GM18502 (cell line): ENCODE measurements at regions not wholly inside any gene's neighbourhood (a gene's known extent, or its start where the extent isn't known, plus 50 kb on each side); places are given as distances from the start of the nearest gene placed in this dataset.
"Not testable (repeated sequence)": the region's sequence is repeated elsewhere in the genome, so short reads cannot be mapped to it uniquely, and the experiment has no call there.

ENCODE experiments used
- ATAC-seq: cut with Tn5 transposase; IDR thresholded peaks from one replicate; pipeline ENCODE4 v1.9.1; 2021; ENCODE audit warnings: mild to moderate bottlenecking; ENCODE audit not compliant: unreplicated experiment, poor library complexity

GRCh38 chr2:36238106-36238505 lies 117.5 kb upstream of the CRIM1 start:
- no peak for ATAC-seq

- no peak for ATAC-seq
These were observed 119.7 kb upstream of the CRIM1 start for GRCh38 chr2:36235882-36236281.

GRCh38 chr2:36235426-36235825 lies 120.2 kb upstream of the CRIM1 start:
- ATAC-seq: no peak

GRCh38 chr2:36223259-36223658 lies 132.3 kb upstream of the CRIM1 start:
- no peak for ATAC-seq

- ATAC-seq: no peak
These were observed 133.1 kb upstream of the CRIM1 start for GRCh38 chr2:36222485-36222884.

- ATAC-seq: no peak
These were observed 140.9 kb upstream of the CRIM1 start for GRCh38 chr2:36214691-36215090.

GRCh38 chr2:36203366-36203765 lies 152.2 kb upstream of the CRIM1 start:
- no peak for ATAC-seq

GRCh38 chr2:36197181-36197971 lies 158.2 kb upstream of the CRIM1 start:
- no peak for ATAC-seq

- ATAC-seq: no peak
These were observed 161.9 kb upstream of the CRIM1 start for GRCh38 chr2:36193680-36194079.

- ATAC-seq: no peak
These were observed 162.6 kb upstream of the CRIM1 start for GRCh38 chr2:36192983-36193382.

- no peak for ATAC-seq
These were observed 165.5 kb upstream of the CRIM1 start for GRCh38 chr2:36190097-36190496.

- ATAC-seq: no peak
These were observed 170.0 kb upstream of the CRIM1 start for GRCh38 chr2:36185624-36186023.

- no peak for ATAC-seq
These were observed 170.7 kb upstream of the CRIM1 start for GRCh38 chr2:36184848-36185247.

- ATAC-seq: not testable (repeated sequence)
These were observed 174.6 kb upstream of the CRIM1 start for GRCh38 chr2:36180789-36181482.

GRCh38 chr2:36180293-36180692 lies 175.3 kb upstream of the CRIM1 start:
- ATAC-seq: not testable (repeated sequence)

- ATAC-seq: not testable (repeated sequence)
These were observed 175.8 kb upstream of the CRIM1 start for GRCh38 chr2:36179668-36180269.

GRCh38 chr2:36178384-36178783 lies 177.2 kb upstream of the CRIM1 start:
- no peak for ATAC-seq

- ATAC-seq: no peak
These were observed 178.3 kb upstream of the CRIM1 start for GRCh38 chr2:36177282-36177681.

GRCh38 chr2:36174920-36175319 lies 180.7 kb upstream of the CRIM1 start:
- ATAC-seq: no peak

GRCh38 chr2:36173760-36174404 lies 181.7 kb upstream of the CRIM1 start:
- no peak for ATAC-seq

GRCh38 chr2:36172824-36173223 lies 182.8 kb upstream of the CRIM1 start:
- no peak for ATAC-seq
